ENCODE measurements at regions not wholly inside any gene's neighbourhood (a gene's known extent, or its start where the extent isn't known, plus 50 kb on each side); places are given as distances from the start of the nearest gene placed in this dataset.
"Not testable (repeated sequence)": the region's sequence is repeated elsewhere in the genome, so short reads cannot be mapped to it uniquely, and the experiment has no call there.

DNA sequence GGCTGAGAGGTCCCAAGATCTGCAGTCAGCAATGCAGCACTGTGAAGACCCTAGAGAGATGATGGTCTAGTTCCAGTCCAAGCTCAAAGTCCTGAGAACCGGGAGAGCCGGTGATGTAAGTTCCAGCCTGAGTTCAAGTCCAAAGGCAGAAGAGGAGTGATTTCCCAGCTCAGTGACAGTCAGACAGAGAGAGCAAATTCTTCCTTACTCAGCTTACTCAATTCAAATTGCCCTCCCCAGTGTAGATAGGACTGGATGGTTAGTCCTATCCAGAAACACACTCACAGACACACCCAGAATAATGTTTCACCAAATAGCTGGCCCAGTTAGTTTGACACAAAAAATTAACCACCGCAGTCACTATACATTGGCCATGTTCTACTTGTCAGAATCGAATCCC is 185.5 kb upstream of the MYO3A start:
- Histone ChIP-seq H2AFZ (ENCODE audit: low read depth, low read length, severe bottlenecking) (no peak overlapping the region), H3K9me3 (ENCODE audit: insufficient read depth, low read length) (no peaks in the 10 kb centered on the region), H3F3A (ENCODE audit: insufficient read depth) (no peaks in the 10 kb centered on the region), H3K4me2 (ENCODE audit: low read depth, low read length, poor library complexity, severe bottlenecking) (no peak overlapping the region), H3K9ac (ENCODE audit: low read length) (no peak overlapping the region), H3K27me3 (ENCODE audit: low read length) (no peaks in the 10 kb centered on the region), H3K79me2 (ENCODE audit: insufficient read depth, low read length) (no peaks in the 10 kb centered on the region), H3K4me3 (ENCODE audit: insufficient read depth, low read length, poor library complexity, severe bottlenecking) (no peak overlapping the region), H3K27ac (ENCODE audit: low read depth, low read length) (no peak overlapping the region), H3K9me2 (replicated peaks; ENCODE audit: insufficient read depth, low read length) (no peaks in the 10 kb centered on the region), H3K36me3 (ENCODE audit: low read length) (no peaks in the 10 kb centered on the region), H4K20me1 (ENCODE audit: low read depth, low read length) (no peaks in the 10 kb centered on the region)
- TF ChIP-seq, protein P1, sequence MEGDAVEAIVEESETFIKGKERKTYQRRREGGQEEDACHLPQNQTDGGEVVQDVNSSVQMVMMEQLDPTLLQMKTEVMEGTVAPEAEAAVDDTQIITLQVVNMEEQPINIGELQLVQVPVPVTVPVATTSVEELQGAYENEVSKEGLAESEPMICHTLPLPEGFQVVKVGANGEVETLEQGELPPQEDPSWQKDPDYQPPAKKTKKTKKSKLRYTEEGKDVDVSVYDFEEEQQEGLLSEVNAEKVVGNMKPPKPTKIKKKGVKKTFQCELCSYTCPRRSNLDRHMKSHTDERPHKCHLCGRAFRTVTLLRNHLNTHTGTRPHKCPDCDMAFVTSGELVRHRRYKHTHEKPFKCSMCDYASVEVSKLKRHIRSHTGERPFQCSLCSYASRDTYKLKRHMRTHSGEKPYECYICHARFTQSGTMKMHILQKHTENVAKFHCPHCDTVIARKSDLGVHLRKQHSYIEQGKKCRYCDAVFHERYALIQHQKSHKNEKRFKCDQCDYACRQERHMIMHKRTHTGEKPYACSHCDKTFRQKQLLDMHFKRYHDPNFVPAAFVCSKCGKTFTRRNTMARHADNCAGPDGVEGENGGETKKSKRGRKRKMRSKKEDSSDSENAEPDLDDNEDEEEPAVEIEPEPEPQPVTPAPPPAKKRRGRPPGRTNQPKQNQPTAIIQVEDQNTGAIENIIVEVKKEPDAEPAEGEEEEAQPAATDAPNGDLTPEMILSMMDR (IDR thresholded peaks at IDR 0.05; ENCODE audit: insufficient read depth, low read length, poor library complexity, severe bottlenecking), result no peak
- TF ChIP-seq EZH2phosphoT487 (conservative IDR thresholded peaks at IDR 0.05; ENCODE audit: low read length), result no peak

DNA sequence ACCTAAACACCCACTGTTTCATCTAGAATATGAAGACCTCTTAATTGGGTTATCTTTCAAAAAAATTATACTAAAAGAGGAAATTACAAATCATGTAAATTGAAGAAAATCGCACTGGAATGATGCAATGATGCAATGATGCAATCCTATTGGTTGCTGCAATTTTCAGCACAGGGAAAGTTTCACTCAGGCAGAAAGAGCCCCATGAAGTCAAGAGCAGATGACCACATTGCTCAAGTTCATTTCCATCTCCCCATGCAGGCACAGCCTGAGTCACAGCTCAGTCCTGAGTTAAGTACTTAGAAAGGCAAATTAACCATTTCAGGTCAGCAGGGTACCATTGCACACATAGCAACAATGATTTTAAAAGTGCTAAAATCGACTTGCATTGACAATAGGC is 180.3 kb upstream of the MYO3A start:
- Histone ChIP-seq H3K9ac (ENCODE audit: low read length) (no peak overlapping the region), H4K20me1 (ENCODE audit: low read depth, low read length) (no peaks in the 10 kb centered on the region), H3K4me3 (ENCODE audit: insufficient read depth, low read length, poor library complexity, severe bottlenecking) (no peak overlapping the region), H2AFZ (ENCODE audit: low read depth, low read length, severe bottlenecking) (no peak overlapping the region), H3K36me3 (ENCODE audit: low read length) (no peaks in the 10 kb centered on the region), H3F3A (ENCODE audit: insufficient read depth) (no peaks in the 10 kb centered on the region), H3K27ac (ENCODE audit: low read depth, low read length) (no peak overlapping the region), H3K27me3 (ENCODE audit: low read length) (no peaks in the 10 kb centered on the region), H3K9me3 (ENCODE audit: insufficient read depth, low read length) (no peaks in the 10 kb centered on the region), H3K79me2 (ENCODE audit: insufficient read depth, low read length) (no peaks in the 10 kb centered on the region), H3K9me2 (replicated peaks; ENCODE audit: insufficient read depth, low read length) (no peaks in the 10 kb centered on the region), H3K4me2 (ENCODE audit: low read depth, low read length, poor library complexity, severe bottlenecking) (no peak overlapping the region)
- TF ChIP-seq, protein P1 (IDR thresholded peaks at IDR 0.05; ENCODE audit: insufficient read depth, low read length, poor library complexity, severe bottlenecking), result no peak
- no peak for TF ChIP-seq EZH2phosphoT487 (conservative IDR thresholded peaks at IDR 0.05; ENCODE audit: low read length)

DNA sequence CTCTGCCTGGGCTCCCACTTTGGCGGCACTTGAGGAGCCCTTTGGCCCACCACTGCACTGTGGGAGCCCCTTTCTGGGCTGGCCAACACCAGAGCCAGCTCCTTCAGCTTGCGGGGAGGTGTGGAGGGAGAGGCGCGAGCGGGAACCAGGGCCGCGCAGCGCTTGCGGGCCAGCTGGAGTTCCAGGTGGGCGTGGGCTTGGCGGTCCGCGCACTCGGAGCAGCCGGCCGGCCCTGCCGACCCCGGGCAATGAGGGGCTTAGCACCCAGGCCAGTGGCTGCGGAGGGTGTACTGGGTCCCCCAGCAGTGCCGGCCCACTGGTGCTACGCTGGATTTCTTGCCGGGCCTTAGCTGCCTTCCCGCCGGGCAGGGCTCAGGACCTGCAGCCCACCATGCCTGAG is 178.2 kb upstream of the MYO3A start:
- H3K4me3 ChIP-seq (ENCODE audit: insufficient read depth, low read length, poor library complexity, severe bottlenecking); H3K27ac ChIP-seq (ENCODE audit: low read depth, low read length); H3F3A ChIP-seq (ENCODE audit: insufficient read depth); H3K36me3 ChIP-seq (ENCODE audit: low read length); H3K9me2 ChIP-seq (replicated peaks; ENCODE audit: insufficient read depth, low read length); H3K9me3 ChIP-seq (ENCODE audit: insufficient read depth, low read length); H2AFZ ChIP-seq (ENCODE audit: low read depth, low read length, severe bottlenecking); H4K20me1 ChIP-seq (ENCODE audit: low read depth, low read length); H3K9ac ChIP-seq (ENCODE audit: low read length); H3K27me3 ChIP-seq (ENCODE audit: low read length); H3K4me2 ChIP-seq (ENCODE audit: low read depth, low read length, poor library complexity, severe bottlenecking); H3K79me2 ChIP-seq (ENCODE audit: insufficient read depth, low read length): not testable (repeated sequence)

DNA sequence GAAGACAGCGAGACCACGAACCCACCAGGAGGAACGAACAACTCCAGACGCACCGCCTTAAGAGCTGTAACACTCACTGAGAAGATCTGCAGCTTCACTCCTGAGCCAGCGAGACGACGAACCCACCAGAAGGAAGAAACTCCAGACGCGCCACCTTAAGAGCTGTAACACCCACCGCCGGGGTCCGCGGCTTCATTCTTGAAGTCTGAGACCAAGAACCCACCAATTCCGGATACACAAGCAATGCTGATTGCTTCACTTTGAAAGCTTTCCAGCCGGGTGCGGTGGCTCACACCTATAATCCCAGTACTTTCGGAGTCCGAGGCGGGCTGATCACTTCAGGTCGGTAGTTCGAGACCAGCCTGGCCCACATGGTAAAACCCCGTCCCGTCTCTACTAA is 177.2 kb upstream of the MYO3A start:
- no peaks in the 10 kb centered on the region for H3K9me3 ChIP-seq (ENCODE audit: insufficient read depth, low read length)
- H3K27ac ChIP-seq (ENCODE audit: low read depth, low read length), result no peak overlapping the region
- no peak overlapping the region for H3K4me3 ChIP-seq (ENCODE audit: insufficient read depth, low read length, poor library complexity, severe bottlenecking)

More for the DNA sequence above, 177.2 kb upstream of the MYO3A start:
- H3K4me2 ChIP-seq (ENCODE audit: low read depth, low read length, poor library complexity, severe bottlenecking), result no peak overlapping the region
- no peaks in the 10 kb centered on the region for H4K20me1 ChIP-seq (ENCODE audit: low read depth, low read length)
- no peak overlapping the region for H2AFZ ChIP-seq (ENCODE audit: low read depth, low read length, severe bottlenecking)
- H3K36me3 ChIP-seq (ENCODE audit: low read length), result no peaks in the 10 kb centered on the region
- no peak overlapping the region for H3K9ac ChIP-seq (ENCODE audit: low read length)
- H3K9me2 ChIP-seq (replicated peaks; ENCODE audit: insufficient read depth, low read length), result no peaks in the 10 kb centered on the region
- TF ChIP-seq, protein P1 (IDR thresholded peaks at IDR 0.05; ENCODE audit: insufficient read depth, low read length, poor library complexity, severe bottlenecking), result no peak
- no peak for TF ChIP-seq EZH2phosphoT487 (conservative IDR thresholded peaks at IDR 0.05; ENCODE audit: low read length)
- H3F3A ChIP-seq (ENCODE audit: insufficient read depth), result no peaks in the 10 kb centered on the region
- no peaks in the 10 kb centered on the region for H3K79me2 ChIP-seq (ENCODE audit: insufficient read depth, low read length)
- H3K27me3 ChIP-seq (ENCODE audit: low read length), result no peaks in the 10 kb centered on the region

All from SU-DHL-6 (cell line).